ENCODE measurements at regions not wholly inside any gene's neighbourhood (a gene's known extent, or its start where the extent isn't known, plus 50 kb on each side); places are given as distances from the start of the nearest gene placed in this dataset.

GRCh38 chr12:105588106-105588505 lies 257.6 kb downstream of the C12orf75 start:
- TF ChIP-seq CTCF (IDR thresholded peaks at IDR 0.05; ENCODE audit: insufficient read depth, low read length, poor library complexity, severe bottlenecking) = no peak
- TF ChIP-seq EZH2phosphoT487 (conservative IDR thresholded peaks at IDR 0.05; ENCODE audit: low read length) = no peak
